ENCODE measurements at regions not wholly inside any gene's neighbourhood (a gene's known extent, or its start where the extent isn't known, plus 50 kb on each side); places are given as distances from the start of the nearest gene placed in this dataset.

DNA sequence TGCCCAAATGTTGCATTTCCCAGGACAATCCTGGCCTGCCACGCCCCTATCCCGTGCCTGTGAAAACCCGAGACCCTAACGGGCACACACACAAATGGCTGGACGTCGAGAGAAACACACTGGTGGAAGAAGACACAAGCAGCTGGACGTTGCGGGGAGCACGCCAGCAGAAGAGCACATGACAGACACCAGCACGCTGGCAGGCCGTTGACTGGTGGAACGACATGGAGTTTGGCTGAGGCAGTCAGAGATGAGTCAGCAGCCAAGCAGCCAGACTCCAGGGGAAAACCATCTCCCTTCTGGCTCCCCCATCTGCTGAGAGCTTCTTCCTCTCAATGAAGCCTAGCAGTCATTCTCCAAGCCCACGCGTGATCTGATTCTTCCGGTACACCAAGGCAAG lies 606.7 kb upstream of the LRRC4C start:
- Histone ChIP-seq H3K27me3 (ENCODE audit: insufficient read depth, poor library complexity, severe bottlenecking) (no peaks in the 10 kb centered on the region), H3K4me3 (replicated peaks; ENCODE audit: insufficient read depth, low read length) (no peak overlapping the region), H3K27ac (replicated peaks) (no peak overlapping the region)
- no peak for DNase-seq (ENCODE audit: low read depth in 1 of 2, low spot score in 1 of 2)
- TF ChIP-seq GABPA (IDR thresholded peaks at IDR 0.05; ENCODE audit: low read depth) (no peak), POLR2AphosphoS5 (IDR thresholded peaks at IDR 0.05; ENCODE audit: low read depth) (no peak), SPI1 (IDR thresholded peaks at IDR 0.05; ENCODE audit: borderline replicate concordance, low read depth) (no peak)
- TF ChIP-seq, protein P1, sequence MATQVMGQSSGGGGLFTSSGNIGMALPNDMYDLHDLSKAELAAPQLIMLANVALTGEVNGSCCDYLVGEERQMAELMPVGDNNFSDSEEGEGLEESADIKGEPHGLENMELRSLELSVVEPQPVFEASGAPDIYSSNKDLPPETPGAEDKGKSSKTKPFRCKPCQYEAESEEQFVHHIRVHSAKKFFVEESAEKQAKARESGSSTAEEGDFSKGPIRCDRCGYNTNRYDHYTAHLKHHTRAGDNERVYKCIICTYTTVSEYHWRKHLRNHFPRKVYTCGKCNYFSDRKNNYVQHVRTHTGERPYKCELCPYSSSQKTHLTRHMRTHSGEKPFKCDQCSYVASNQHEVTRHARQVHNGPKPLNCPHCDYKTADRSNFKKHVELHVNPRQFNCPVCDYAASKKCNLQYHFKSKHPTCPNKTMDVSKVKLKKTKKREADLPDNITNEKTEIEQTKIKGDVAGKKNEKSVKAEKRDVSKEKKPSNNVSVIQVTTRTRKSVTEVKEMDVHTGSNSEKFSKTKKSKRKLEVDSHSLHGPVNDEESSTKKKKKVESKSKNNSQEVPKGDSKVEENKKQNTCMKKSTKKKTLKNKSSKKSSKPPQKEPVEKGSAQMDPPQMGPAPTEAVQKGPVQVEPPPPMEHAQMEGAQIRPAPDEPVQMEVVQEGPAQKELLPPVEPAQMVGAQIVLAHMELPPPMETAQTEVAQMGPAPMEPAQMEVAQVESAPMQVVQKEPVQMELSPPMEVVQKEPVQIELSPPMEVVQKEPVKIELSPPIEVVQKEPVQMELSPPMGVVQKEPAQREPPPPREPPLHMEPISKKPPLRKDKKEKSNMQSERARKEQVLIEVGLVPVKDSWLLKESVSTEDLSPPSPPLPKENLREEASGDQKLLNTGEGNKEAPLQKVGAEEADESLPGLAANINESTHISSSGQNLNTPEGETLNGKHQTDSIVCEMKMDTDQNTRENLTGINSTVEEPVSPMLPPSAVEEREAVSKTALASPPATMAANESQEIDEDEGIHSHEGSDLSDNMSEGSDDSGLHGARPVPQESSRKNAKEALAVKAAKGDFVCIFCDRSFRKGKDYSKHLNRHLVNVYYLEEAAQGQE (IDR thresholded peaks at IDR 0.05; ENCODE audit: insufficient replicate concordance, low read depth) = no peak
- TF ChIP-seq, protein P2, sequence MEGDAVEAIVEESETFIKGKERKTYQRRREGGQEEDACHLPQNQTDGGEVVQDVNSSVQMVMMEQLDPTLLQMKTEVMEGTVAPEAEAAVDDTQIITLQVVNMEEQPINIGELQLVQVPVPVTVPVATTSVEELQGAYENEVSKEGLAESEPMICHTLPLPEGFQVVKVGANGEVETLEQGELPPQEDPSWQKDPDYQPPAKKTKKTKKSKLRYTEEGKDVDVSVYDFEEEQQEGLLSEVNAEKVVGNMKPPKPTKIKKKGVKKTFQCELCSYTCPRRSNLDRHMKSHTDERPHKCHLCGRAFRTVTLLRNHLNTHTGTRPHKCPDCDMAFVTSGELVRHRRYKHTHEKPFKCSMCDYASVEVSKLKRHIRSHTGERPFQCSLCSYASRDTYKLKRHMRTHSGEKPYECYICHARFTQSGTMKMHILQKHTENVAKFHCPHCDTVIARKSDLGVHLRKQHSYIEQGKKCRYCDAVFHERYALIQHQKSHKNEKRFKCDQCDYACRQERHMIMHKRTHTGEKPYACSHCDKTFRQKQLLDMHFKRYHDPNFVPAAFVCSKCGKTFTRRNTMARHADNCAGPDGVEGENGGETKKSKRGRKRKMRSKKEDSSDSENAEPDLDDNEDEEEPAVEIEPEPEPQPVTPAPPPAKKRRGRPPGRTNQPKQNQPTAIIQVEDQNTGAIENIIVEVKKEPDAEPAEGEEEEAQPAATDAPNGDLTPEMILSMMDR (IDR thresholded peaks at IDR 0.05; ENCODE audit: insufficient read depth, low read length) = no peak

DNA sequence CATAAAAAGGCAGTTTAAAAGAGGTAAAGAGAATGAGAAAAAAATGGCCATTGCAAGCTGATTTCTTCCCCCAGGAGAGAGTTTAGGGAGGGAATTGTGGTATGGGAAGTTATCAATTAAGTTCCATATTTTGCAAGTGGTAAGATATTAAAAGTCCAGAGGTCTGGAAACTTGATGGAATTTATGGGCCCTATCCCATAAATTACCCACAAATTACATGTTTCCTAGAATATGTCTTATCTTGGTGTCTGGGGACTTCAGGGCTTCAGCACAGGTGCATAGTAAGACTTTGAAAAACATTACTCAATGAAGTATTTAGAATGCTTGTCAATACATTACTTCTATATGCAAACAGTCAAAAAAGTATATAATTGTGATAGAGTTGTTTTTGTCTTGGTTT lies 614.9 kb upstream of the LRRC4C start:
- H3K4me3 ChIP-seq (replicated peaks; ENCODE audit: insufficient read depth, low read length) = no peak overlapping the region
- no peaks in the 10 kb centered on the region for H3K27me3 ChIP-seq (ENCODE audit: insufficient read depth, poor library complexity, severe bottlenecking)
- TF ChIP-seq GABPA (IDR thresholded peaks at IDR 0.05; ENCODE audit: low read depth) (no peak), POLR2AphosphoS5 (IDR thresholded peaks at IDR 0.05; ENCODE audit: low read depth) (no peak), SPI1 (IDR thresholded peaks at IDR 0.05; ENCODE audit: borderline replicate concordance, low read depth) (no peak)
- TF ChIP-seq, protein P2 (IDR thresholded peaks at IDR 0.05; ENCODE audit: insufficient read depth, low read length) = no peak
- TF ChIP-seq, protein P1 (IDR thresholded peaks at IDR 0.05; ENCODE audit: insufficient replicate concordance, low read depth) = no peak
- no peak overlapping the region for H3K27ac ChIP-seq (replicated peaks)
- DNase-seq (ENCODE audit: low read depth in 1 of 2, low spot score in 1 of 2) = no peak

DNA sequence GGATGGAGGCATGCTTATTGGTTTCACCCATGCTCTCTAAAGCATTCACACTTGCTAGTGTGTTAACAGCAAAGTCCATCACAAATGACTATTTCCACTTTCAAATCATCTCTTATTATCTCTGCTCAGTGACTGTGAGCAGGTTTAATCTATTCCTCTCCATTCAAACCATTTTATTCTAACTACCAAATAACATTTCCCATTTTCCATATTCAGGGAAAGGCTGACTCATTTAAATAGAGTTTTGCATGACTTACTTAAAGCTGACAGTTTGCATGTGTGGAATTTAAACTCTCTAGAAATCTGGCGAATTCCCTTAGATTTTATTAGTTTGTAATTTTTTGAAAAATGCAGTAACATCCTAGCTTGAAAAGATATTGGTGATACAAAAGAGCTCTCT lies 615.7 kb upstream of the LRRC4C start:
- TF ChIP-seq, protein P2 (IDR thresholded peaks at IDR 0.05; ENCODE audit: insufficient read depth, low read length) = no peak
- TF ChIP-seq SPI1 (IDR thresholded peaks at IDR 0.05; ENCODE audit: borderline replicate concordance, low read depth) = no peak
- TF ChIP-seq GABPA (IDR thresholded peaks at IDR 0.05; ENCODE audit: low read depth) = no peak
- TF ChIP-seq, protein P1 (IDR thresholded peaks at IDR 0.05; ENCODE audit: insufficient replicate concordance, low read depth) = no peak
- no peak for TF ChIP-seq POLR2AphosphoS5 (IDR thresholded peaks at IDR 0.05; ENCODE audit: low read depth)
- DNase-seq (ENCODE audit: low read depth in 1 of 2, low spot score in 1 of 2) = no peak
- H3K27ac ChIP-seq (replicated peaks) = no peak overlapping the region
- no peaks in the 10 kb centered on the region for H3K27me3 ChIP-seq (ENCODE audit: insufficient read depth, poor library complexity, severe bottlenecking)
- no peak overlapping the region for H3K4me3 ChIP-seq (replicated peaks; ENCODE audit: insufficient read depth, low read length)
